HFFc6 (cell line): ENCODE measurements at regions not wholly inside any gene's neighbourhood (a gene's known extent, or its start where the extent isn't known, plus 50 kb on each side); places are given as distances from the start of the nearest gene placed in this dataset.
"Not testable (repeated sequence)": the region's sequence is repeated elsewhere in the genome, so short reads cannot be mapped to it uniquely, and the experiment has no call there.

Source experiments
- DNase-seq: peaks from one replicate; pipeline ENCODE4 v3.0.0-alpha.2; 2018
- H3K27ac Mint-ChIP-seq: 2 replicates; pipeline ENCODE4 v1.8.0; 2020; ENCODE audit warnings: mild to moderate bottlenecking, mixed read lengths
- H3K27me3 Mint-ChIP-seq: 2 replicates; pipeline ENCODE4 v1.8.0; 2021; ENCODE audit warnings: mild to moderate bottlenecking, moderate library complexity, mixed read lengths; ENCODE audit not compliant: insufficient read depth
- H3K36me3 Mint-ChIP-seq: 2 replicates; pipeline ENCODE4 v1.8.0; 2021; ENCODE audit warnings: low read depth, mixed read lengths
- H3K4me1 Mint-ChIP-seq: 2 replicates; pipeline ENCODE4 v1.8.0; 2020; ENCODE audit warnings: low read depth, mixed read lengths
- H3K4me3 Mint-ChIP-seq: 2 replicates; pipeline ENCODE4 v1.8.0; 2020; ENCODE audit warnings: mild to moderate bottlenecking, moderate library complexity, mixed read lengths
- H3K9me3 Mint-ChIP-seq: 2 replicates; pipeline ENCODE4 v1.8.0; 2020; ENCODE audit warnings: mild to moderate bottlenecking, mixed read lengths
- TF ChIP-seq, protein P1 (sequence below): fragments of 200-600 bp; sonication (generic); IDR thresholded peaks from 2 replicates; pipeline ENCODE4 v1.5.0; 2021; ENCODE audit warnings: antibody characterized with exemption, mild to moderate bottlenecking

DNA sequence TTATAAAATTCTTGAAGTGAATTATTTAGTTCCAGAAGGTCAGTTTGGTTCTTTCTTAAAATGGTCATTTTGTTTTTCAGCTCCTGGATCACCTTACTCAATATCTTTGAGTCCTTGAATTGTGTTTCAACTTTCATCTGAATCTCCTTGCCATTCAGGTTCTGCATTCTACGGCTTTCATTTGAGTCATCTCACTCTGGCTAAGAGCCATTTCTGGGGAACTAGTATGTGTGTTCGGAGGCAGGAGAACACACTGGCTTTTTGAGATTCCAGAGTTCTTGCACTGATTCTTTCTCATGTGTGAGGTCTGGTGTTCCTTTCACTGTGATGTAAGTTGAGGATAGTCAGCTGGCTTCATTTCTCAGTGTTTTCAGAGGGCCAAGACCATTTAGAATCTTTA lies 708.4 kb upstream of the FRG1 start:
- Mint-ChIP-seq H3K9me3 (peaks cover 12% of the 10 kb centered on the region), H3K36me3 (peaks cover 5% of the 10 kb centered on the region; the same call in 1 of the 2 replicates), H3K4me3 (no peak overlapping the region), H3K27ac (no peak overlapping the region), H3K4me1 (no peaks in the 10 kb centered on the region), H3K27me3 (no peaks in the 10 kb centered on the region; the same call in 1 of the 2 replicates)
- no peak for DNase-seq
- TF ChIP-seq, protein P1, sequence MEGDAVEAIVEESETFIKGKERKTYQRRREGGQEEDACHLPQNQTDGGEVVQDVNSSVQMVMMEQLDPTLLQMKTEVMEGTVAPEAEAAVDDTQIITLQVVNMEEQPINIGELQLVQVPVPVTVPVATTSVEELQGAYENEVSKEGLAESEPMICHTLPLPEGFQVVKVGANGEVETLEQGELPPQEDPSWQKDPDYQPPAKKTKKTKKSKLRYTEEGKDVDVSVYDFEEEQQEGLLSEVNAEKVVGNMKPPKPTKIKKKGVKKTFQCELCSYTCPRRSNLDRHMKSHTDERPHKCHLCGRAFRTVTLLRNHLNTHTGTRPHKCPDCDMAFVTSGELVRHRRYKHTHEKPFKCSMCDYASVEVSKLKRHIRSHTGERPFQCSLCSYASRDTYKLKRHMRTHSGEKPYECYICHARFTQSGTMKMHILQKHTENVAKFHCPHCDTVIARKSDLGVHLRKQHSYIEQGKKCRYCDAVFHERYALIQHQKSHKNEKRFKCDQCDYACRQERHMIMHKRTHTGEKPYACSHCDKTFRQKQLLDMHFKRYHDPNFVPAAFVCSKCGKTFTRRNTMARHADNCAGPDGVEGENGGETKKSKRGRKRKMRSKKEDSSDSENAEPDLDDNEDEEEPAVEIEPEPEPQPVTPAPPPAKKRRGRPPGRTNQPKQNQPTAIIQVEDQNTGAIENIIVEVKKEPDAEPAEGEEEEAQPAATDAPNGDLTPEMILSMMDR, result no peak

DNA sequence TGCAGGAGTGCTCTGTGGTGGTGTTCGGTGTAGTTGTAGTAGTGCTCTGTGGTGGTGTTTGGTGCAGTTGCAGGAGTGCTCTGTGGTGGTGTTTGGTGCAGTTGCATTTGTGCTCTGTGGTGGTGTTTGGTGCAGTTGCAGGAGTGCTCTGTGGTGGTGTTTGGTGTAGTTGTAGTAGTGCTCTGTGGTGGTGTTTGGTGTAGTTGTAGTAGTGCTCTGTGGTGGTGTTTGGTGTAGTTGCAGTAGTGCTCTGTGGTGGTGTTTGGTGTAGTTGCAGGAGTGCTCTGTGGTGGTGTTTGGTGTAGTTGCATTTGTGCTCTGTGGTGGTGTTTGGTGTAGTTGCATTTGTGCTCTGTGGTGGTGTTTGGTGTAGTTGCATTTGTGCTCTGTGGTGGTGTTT lies 706.9 kb upstream of the FRG1 start:
- H3K27ac Mint-ChIP-seq, DNase-seq, H3K4me3 Mint-ChIP-seq, H3K36me3 Mint-ChIP-seq, H3K27me3 Mint-ChIP-seq, H3K4me1 Mint-ChIP-seq: not testable (repeated sequence)
- peaks cover 23% of the 10 kb centered on the region for H3K9me3 Mint-ChIP-seq

DNA sequence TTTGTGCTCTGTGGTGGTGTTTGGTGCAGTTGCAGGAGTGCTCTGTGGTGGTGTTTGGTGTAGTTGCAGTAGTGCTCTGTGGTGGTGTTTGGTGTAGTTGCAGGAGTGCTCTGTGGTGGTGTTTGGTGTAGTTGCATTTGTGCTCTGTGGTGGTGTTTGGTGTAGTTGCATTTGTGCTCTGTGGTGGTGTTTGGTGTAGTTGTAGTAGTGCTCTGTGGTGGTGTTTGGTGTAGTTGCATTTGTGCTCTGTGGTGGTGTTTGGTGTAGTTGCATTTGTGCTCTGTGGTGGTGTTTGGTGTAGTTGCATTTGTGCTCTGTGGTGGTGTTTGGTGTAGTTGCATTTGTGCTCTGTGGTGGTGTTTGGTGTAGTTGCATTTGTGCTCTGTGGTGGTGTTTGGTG lies 705.7 kb upstream of the FRG1 start:
- H3K4me3 Mint-ChIP-seq, H3K36me3 Mint-ChIP-seq, H3K27ac Mint-ChIP-seq, H3K4me1 Mint-ChIP-seq, DNase-seq, H3K27me3 Mint-ChIP-seq: not testable (repeated sequence)
- peaks cover 31% of the 10 kb centered on the region for H3K9me3 Mint-ChIP-seq

DNA sequence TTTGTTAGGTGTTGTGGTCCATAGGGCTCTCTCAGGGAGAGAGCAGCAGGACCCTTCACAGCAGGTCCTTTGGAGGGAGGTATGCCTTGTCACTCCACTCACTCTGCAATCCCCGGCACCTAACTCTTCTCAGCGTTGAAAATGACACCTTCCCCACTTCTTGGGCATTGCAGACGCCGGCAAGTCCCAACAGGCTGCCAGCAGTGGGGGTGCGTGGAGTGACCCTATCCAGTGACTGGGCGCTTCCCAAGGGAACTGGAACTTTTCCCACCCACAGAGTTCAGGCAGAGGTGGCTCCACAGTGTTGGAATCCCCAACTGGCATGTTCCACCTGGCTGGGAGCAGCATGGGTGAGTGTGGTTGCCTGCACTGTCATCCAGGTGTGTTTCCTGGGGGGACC lies 705.1 kb upstream of the FRG1 start:
- Mint-ChIP-seq H3K9me3 (peaks cover 36% of the 10 kb centered on the region), H3K27me3 (no peaks in the 10 kb centered on the region), H3K27ac (no peak overlapping the region), H3K36me3 (peaks cover 5% of the 10 kb centered on the region; the same call in 1 of the 2 replicates), H3K4me3 (no peak overlapping the region), H3K4me1 (no peaks in the 10 kb centered on the region)
- DNase-seq, result no peak
- TF ChIP-seq, protein P1, result no peak

DNA sequence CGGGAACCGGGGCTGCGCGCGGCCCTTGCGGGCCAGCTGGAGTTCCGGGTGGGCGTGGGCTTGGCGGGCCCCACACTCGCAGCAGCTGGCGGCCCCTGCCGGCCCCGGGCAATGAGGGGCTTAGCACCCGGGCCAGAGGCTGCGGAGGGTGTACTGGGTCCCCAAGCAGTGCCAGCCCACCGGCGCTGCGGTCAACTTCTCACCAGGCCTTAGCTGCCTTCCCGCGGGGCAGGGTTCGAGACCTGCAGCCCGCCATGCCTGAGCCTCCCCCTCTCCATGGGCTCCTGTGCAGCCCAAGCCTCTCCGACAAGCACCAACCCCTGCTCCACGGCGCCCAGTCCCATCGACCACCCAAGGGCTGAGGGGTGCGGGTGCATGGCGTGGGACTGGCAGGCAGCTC lies 704.4 kb upstream of the FRG1 start:
- DNase-seq, H3K36me3 Mint-ChIP-seq, H3K4me1 Mint-ChIP-seq, H3K4me3 Mint-ChIP-seq, H3K27me3 Mint-ChIP-seq, H3K27ac Mint-ChIP-seq: not testable (repeated sequence)
- H3K9me3 Mint-ChIP-seq, result peaks cover 40% of the 10 kb centered on the region

DNA sequence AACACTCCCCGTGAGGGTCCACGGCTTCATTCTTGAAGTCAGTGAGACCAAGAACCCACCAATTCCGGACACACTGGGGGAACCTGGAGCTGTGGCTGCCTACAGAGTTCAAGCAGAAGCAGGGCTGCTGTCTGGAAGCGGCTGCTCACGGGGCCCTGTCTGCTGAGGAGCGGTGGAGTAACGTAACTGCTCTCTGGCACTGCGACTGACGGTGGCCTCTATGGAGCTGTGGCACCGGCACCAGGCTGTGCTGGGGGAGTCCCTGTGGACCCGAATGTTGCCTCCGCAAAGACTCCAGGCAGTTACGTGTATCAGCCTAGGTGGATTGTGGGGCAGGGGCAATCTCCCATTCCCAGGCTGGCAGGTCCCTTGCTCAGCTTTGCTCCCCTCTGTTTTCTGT lies 703.3 kb upstream of the FRG1 start:
- Mint-ChIP-seq H3K27ac (no peak overlapping the region), H3K9me3 (peaks cover 40% of the 10 kb centered on the region), H3K36me3 (peaks cover 5% of the 10 kb centered on the region; the same call in 1 of the 2 replicates), H3K4me1 (no peaks in the 10 kb centered on the region), H3K4me3 (no peak overlapping the region), H3K27me3 (no peaks in the 10 kb centered on the region)
- no peak for DNase-seq
- TF ChIP-seq, protein P1, result no peak

DNA sequence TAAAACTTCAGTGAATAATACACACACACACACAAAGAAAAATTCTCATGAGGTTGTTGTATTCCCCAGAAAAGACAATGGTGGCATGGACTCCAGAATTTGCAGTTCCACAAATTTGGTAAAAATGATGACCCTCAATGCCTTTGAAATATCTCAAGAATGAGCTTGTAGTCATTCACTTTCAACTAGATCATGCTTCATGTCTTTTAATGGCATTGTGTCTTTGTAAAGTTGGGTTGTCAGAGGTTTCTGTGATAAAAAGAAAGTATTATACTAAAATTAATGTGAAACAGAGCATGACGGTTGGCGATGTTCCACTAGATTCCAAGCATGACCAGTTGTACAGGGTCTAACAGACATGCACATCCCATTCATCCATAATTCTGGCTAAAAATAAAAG lies 685.0 kb upstream of the FRG1 start:
- Mint-ChIP-seq H3K27ac (no peak overlapping the region), H3K4me3 (no peak overlapping the region), H3K4me1 (no peaks in the 10 kb centered on the region), H3K36me3 (no peaks in the 10 kb centered on the region), H3K9me3 (peaks cover 19% of the 10 kb centered on the region), H3K27me3 (no peaks in the 10 kb centered on the region)
- DNase-seq, result no peak
- TF ChIP-seq, protein P1, result no peak
